H1 (cell line): ENCODE measurements at regions not wholly inside any gene's neighbourhood (a gene's known extent, or its start where the extent isn't known, plus 50 kb on each side); places are given as distances from the start of the nearest gene placed in this dataset.

Experiments used
- CTCF ChIA-PET: fragments of 300-600 bp; sonication (Branson Sonifier 250); formaldehyde crosslinking; loops from one replicate; lab custom pipeline; 2021; ENCODE audit not compliant: partially characterized antibody; lab: Charles Lee
- POLR2A ChIA-PET: fragments of 300-600 bp; sonication (Branson Sonifier 250); formaldehyde crosslinking; loops from one replicate; lab custom pipeline; 2021; ENCODE audit warnings: inconsistent platforms; ENCODE audit not compliant: partially characterized antibody; lab: Charles Lee
- DNase-seq, 2 experiments: peaks; one replicate each; pipeline versions ENCODE4 v3.0.0 to v3.0.0-alpha.2; 2010 to 2022; ENCODE audit warnings: low spot score in 2 of 2, low read depth in 1 of 2, mixed read lengths in 1 of 2
- FAIRE-seq: peaks from 2 replicates; lab custom pipeline; 2011; peaks lifted over from hg19 to GRCh38; lab: Jason Lieb, UNC
- H2AFZ ChIP-seq: 2 replicates; pipeline ENCODE4 v1.8.1; 2012; ENCODE audit warnings: low read length, inconsistent platforms
- H2AK5ac ChIP-seq: 2 replicates; pipeline ENCODE4 v1.6.1; 2013; ENCODE audit warnings: low read depth, low read length
- H2BK120ac ChIP-seq: replicated peaks from 2 replicates; pipeline ENCODE3; 2013; ENCODE audit warnings: low read depth, low read length, inconsistent platforms
- H2BK12ac ChIP-seq: 2 replicates; pipeline ENCODE4 v1.6.1; 2013; ENCODE audit warnings: low read depth, low read length
- H2BK15ac ChIP-seq: 2 replicates; pipeline ENCODE4 v1.6.1; 2013; ENCODE audit warnings: low read length
- H2BK20ac ChIP-seq: 2 replicates; pipeline ENCODE4 v1.6.1; 2013; ENCODE audit warnings: low read length
- H2BK5ac ChIP-seq: 2 replicates; pipeline ENCODE4 v1.6.1; 2013; ENCODE audit warnings: low read depth, low read length
- H3K14ac ChIP-seq: 2 replicates; pipeline ENCODE4 v1.6.1; 2013; ENCODE audit warnings: inconsistent platforms; ENCODE audit not compliant: insufficient read length
- H3K18ac ChIP-seq: 2 replicates; pipeline ENCODE4 v1.6.1; 2013; ENCODE audit warnings: low read length; ENCODE audit errors: extremely low read depth
- H3K23ac ChIP-seq: 2 replicates; pipeline ENCODE4 v1.6.1; 2013; ENCODE audit warnings: inconsistent platforms; ENCODE audit not compliant: insufficient read length
- H3K23me2 ChIP-seq: 2 replicates; pipeline ENCODE4 v1.6.1; 2013; ENCODE audit warnings: low read depth, low read length
- H3K27ac ChIP-seq: 2 replicates; pipeline ENCODE4 v1.6.1; 2011; ENCODE audit warnings: low read depth, low read length, inconsistent platforms
- H3K27me3 ChIP-seq, 4 experiments: replicated peaks in 1 of 4; 1 replicate in 1 of 4; 2 replicates in 3 of 4; pipeline versions ENCODE4 v1.6.1 to v1.8.1; 2011 to 2013; ENCODE audit warnings: low read length in 3 of 4, mild to moderate bottlenecking in 3 of 4, inconsistent platforms in 2 of 4, mixed read lengths in 2 of 4, moderate library complexity in 1 of 4; ENCODE audit not compliant: control insufficient read depth in 3 of 4, insufficient read depth in 3 of 4; ENCODE audit errors: extremely low read depth in 1 of 4
- H3K36me3 ChIP-seq, 4 experiments: 2 replicates each; pipeline versions ENCODE4 v1.6.1 to v1.8.1; 2011 to 2013; ENCODE audit warnings: mild to moderate bottlenecking in 4 of 4, low read length in 3 of 4, moderate library complexity in 2 of 4, control low read depth in 1 of 4, inconsistent platforms in 1 of 4; ENCODE audit not compliant: insufficient read depth in 4 of 4, control insufficient read depth in 2 of 4
- H3K4ac ChIP-seq: replicated peaks from 2 replicates; pipeline ENCODE3; 2013; ENCODE audit warnings: low read length, low read depth, mixed read lengths, inconsistent platforms; ENCODE audit not compliant: insufficient read length
- H3K4me1 ChIP-seq, 4 experiments: replicated peaks in 1 of 4; 1 replicate in 1 of 4; 2 replicates in 3 of 4; pipeline versions ENCODE4 v1.6.1 to v1.8.1; 2011 to 2013; ENCODE audit warnings: low read length in 3 of 4, inconsistent platforms in 2 of 4, mixed read lengths in 1 of 4; ENCODE audit not compliant: insufficient read depth in 4 of 4, control insufficient read depth in 3 of 4
- H3K4me2 ChIP-seq, 2 experiments: 2 replicates each; pipeline versions ENCODE4 v1.6.1 to v1.8.1; 2011 to 2013; ENCODE audit warnings: low read depth in 2 of 2, low read length in 2 of 2, control low read depth in 1 of 2, inconsistent platforms in 1 of 2, mild to moderate bottlenecking in 1 of 2; ENCODE audit not compliant: insufficient read depth in 1 of 2
- H3K4me3 ChIP-seq, 4 experiments: fragments of 200-600, 300-600 bp in 1 of 4; sonication (generic), shearing (Covaris generic), sonication (Bioruptor Twin) in 1 of 4; 2 replicates each; pipeline versions ENCODE4 v1.5.1 to v1.8.1; 2011 to 2016; ENCODE audit warnings: low read length in 4 of 4, low read depth in 3 of 4, control low read depth in 2 of 4, inconsistent platforms in 2 of 4, mild to moderate bottlenecking in 2 of 4, mixed read lengths in 1 of 4, moderate library complexity in 1 of 4; ENCODE audit not compliant: insufficient read depth in 2 of 4; ENCODE audit errors: extremely low read depth in 1 of 4
- H3K56ac ChIP-seq: replicated peaks from 2 replicates; pipeline ENCODE3; 2013; ENCODE audit warnings: low read depth, mild to moderate bottlenecking, mixed read lengths, low read length, inconsistent platforms; ENCODE audit not compliant: insufficient read length
- H3K79me1 ChIP-seq: 2 replicates; pipeline ENCODE4 v1.6.1; 2013; ENCODE audit warnings: low read depth, low read length, control low read depth
- H3K79me2 ChIP-seq, 2 experiments: 2 replicates each; pipeline versions ENCODE4 v1.6.1 to v1.8.1; 2012 to 2013; ENCODE audit warnings: low read length in 2 of 2, mild to moderate bottlenecking in 2 of 2, inconsistent platforms in 1 of 2; ENCODE audit not compliant: insufficient read depth in 2 of 2, control insufficient read depth in 1 of 2
- H3K9ac ChIP-seq, 4 experiments: replicated peaks in 1 of 4; 1 replicate in 1 of 4; 2 replicates in 3 of 4; pipeline versions ENCODE4 v1.6.1 to v1.8.1; 2011 to 2013; ENCODE audit warnings: low read depth in 3 of 4, low read length in 3 of 4, control low read depth in 2 of 4, mild to moderate bottlenecking in 2 of 4, moderate library complexity in 2 of 4, inconsistent platforms in 1 of 4; ENCODE audit errors: extremely low read depth in 1 of 4
- H3K9me3 ChIP-seq, 2 experiments: 2 replicates each; pipeline versions ENCODE4 v1.6.1 to v1.8.1; 2012 to 2013; ENCODE audit warnings: mild to moderate bottlenecking in 2 of 2, moderate library complexity in 2 of 2, control low read depth in 1 of 2, inconsistent platforms in 1 of 2, low read depth in 1 of 2, low read length in 1 of 2, mixed read lengths in 1 of 2; ENCODE audit not compliant: insufficient read depth in 2 of 2
- H4K20me1 ChIP-seq, 2 experiments: replicated peaks in 1 of 2; 2 replicates each; pipeline versions ENCODE3 to v1.8.1; 2011 to 2013; ENCODE audit warnings: inconsistent platforms in 2 of 2, low read length in 2 of 2, mild to moderate bottlenecking in 1 of 2; ENCODE audit not compliant: insufficient read depth in 2 of 2, control insufficient read depth in 1 of 2
- H4K5ac ChIP-seq: 2 replicates; pipeline ENCODE4 v1.6.1; 2013; ENCODE audit warnings: low read length, low read depth, mixed read lengths, inconsistent platforms; ENCODE audit not compliant: insufficient read length
- H4K8ac ChIP-seq: 2 replicates; pipeline ENCODE4 v1.8.0; 2013; ENCODE audit warnings: mild to moderate bottlenecking, moderate library complexity, low read length, inconsistent platforms; ENCODE audit not compliant: insufficient read depth; ENCODE audit errors: extremely low read depth
- H4K91ac ChIP-seq: replicated peaks from 2 replicates; pipeline ENCODE3; 2013; ENCODE audit warnings: low read length, mixed read lengths, inconsistent platforms; ENCODE audit not compliant: insufficient read length
- BRCA1 ChIP-seq: IDR thresholded peaks from 2 replicates; pipeline ENCODE4 v1.6.1; 2012; ENCODE audit warnings: low read depth, low read length, improper control_type of control experiment
- CEBPB ChIP-seq: IDR thresholded peaks from 2 replicates; pipeline ENCODE4 v1.6.1; 2012; ENCODE audit warnings: low read depth, low read length
- POLR2A ChIP-seq, 2 experiments: IDR thresholded peaks; 1 replicate in 1 of 2; 2 replicates in 1 of 2; pipeline ENCODE4 v1.6.1; 2011; ENCODE audit warnings: low read depth in 2 of 2, low read length in 2 of 2, mild to moderate bottlenecking in 2 of 2; ENCODE audit errors: control extremely low read depth in 1 of 2
- SAP30 ChIP-seq: fragments of 300-600 bp; sonication (generic); IDR thresholded peaks from 2 replicates; pipeline ENCODE4 v1.7.1; 2012; ENCODE audit warnings: low read length, moderate library complexity, mild to moderate bottlenecking, inconsistent platforms; ENCODE audit not compliant: insufficient read depth, insufficient replicate concordance
- SP1 ChIP-seq: IDR thresholded peaks from 2 replicates; pipeline ENCODE4 v1.6.1; 2011; ENCODE audit warnings: low read depth, low read length
- TAF1 ChIP-seq: IDR thresholded peaks from 2 replicates; pipeline ENCODE4 v1.6.1; 2011; ENCODE audit warnings: mild to moderate bottlenecking, low read depth, low read length
- TAF7 ChIP-seq: optimal IDR thresholded peaks from 2 replicates; pipeline ENCODE3; 2011; ENCODE audit warnings: low read depth, mild to moderate bottlenecking, inconsistent platforms, low read length, moderate library complexity, borderline replicate concordance
- TEAD4 ChIP-seq: IDR thresholded peaks from 2 replicates; pipeline ENCODE4 v1.6.1; 2012; ENCODE audit warnings: low read depth, low read length, inconsistent platforms, mixed read lengths
- TF ChIP-seq, protein P1 (sequence below), 3 experiments: IDR thresholded peaks; 1 replicate in 2 of 3; 2 replicates in 1 of 3; pipeline versions ENCODE4 v1.5.1 to v1.6.1; 2011; ENCODE audit warnings: low read length in 3 of 3, mild to moderate bottlenecking in 3 of 3, inconsistent platforms in 2 of 3, low read depth in 1 of 3, moderate library complexity in 1 of 3; ENCODE audit not compliant: insufficient read depth in 1 of 3; ENCODE audit errors: control extremely low read depth in 1 of 3

DNA sequence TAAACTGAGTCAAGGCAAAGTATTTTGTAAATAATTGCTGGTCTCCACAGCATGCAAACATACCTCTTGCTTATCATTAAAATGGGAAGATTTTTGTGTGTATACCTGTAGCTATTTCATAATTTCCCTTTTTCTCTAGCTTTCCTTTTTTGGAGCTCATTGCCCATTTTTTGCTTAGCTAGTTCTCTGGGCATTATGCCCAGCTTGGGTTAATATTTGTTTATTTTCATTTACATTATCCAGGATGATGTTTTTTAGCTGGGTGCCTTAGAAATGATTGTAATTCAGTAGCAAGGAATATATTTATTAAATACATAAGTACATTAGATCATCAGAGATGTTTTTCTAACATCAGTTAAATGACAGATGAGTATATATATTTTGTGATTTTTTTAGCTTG, 1271.7 kb upstream of the GBE1 start:
- no peaks in the 10 kb centered on the region for H3K79me2 ChIP-seq
- ChIA-PET CTCF (no interaction called here), POLR2A (no interaction called here)
- H3K9me3 ChIP-seq, result no peaks in the 10 kb centered on the region; a peak in 1 of 4 replicates
- H3K9ac ChIP-seq, result no peak overlapping the region
- H3K27me3 ChIP-seq, result no peaks in the 10 kb centered on the region
- no peaks in the 10 kb centered on the region for H3K23me2 ChIP-seq
- H4K8ac ChIP-seq, result no peak overlapping the region
- H3K4me1 ChIP-seq, result no peaks in the 10 kb centered on the region
- DNase-seq, result no peak
- no peak overlapping the region for H2AFZ ChIP-seq
- H3K4me3 ChIP-seq, result no peak overlapping the region
- no peak overlapping the region for H3K27ac ChIP-seq
- H2BK5ac ChIP-seq, result no peak overlapping the region
- no peak overlapping the region for H3K4ac ChIP-seq
- no peak overlapping the region for H4K5ac ChIP-seq
- H4K20me1 ChIP-seq, result no peaks in the 10 kb centered on the region
- H2BK15ac ChIP-seq, result no peak overlapping the region
- H3K18ac ChIP-seq, result no peak overlapping the region
- no peak overlapping the region for H3K14ac ChIP-seq
- no peak overlapping the region for H2AK5ac ChIP-seq
- no peak overlapping the region for H4K91ac ChIP-seq
- no peak for TF ChIP-seq BRCA1
- TF ChIP-seq TAF1, result no peak
- no peak for TF ChIP-seq POLR2A (IDR thresholded peaks at IDR 0.05; ENCODE audit: control extremely low read depth in 1 of 2, low read depth in 2 of 2, low read length in 2 of 2)
- no peak for TF ChIP-seq SAP30
- TF ChIP-seq SP1, result no peak
- TF ChIP-seq TAF7, result no peak
- TF ChIP-seq, protein P1, sequence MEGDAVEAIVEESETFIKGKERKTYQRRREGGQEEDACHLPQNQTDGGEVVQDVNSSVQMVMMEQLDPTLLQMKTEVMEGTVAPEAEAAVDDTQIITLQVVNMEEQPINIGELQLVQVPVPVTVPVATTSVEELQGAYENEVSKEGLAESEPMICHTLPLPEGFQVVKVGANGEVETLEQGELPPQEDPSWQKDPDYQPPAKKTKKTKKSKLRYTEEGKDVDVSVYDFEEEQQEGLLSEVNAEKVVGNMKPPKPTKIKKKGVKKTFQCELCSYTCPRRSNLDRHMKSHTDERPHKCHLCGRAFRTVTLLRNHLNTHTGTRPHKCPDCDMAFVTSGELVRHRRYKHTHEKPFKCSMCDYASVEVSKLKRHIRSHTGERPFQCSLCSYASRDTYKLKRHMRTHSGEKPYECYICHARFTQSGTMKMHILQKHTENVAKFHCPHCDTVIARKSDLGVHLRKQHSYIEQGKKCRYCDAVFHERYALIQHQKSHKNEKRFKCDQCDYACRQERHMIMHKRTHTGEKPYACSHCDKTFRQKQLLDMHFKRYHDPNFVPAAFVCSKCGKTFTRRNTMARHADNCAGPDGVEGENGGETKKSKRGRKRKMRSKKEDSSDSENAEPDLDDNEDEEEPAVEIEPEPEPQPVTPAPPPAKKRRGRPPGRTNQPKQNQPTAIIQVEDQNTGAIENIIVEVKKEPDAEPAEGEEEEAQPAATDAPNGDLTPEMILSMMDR (IDR thresholded peaks at IDR 0.05; ENCODE audit: control extremely low read depth in 1 of 3, insufficient read depth in 1 of 3, low read depth in 1 of 3, low read length in 3 of 3), result no peak
- TF ChIP-seq TEAD4, result no peak
- TF ChIP-seq CEBPB, result no peak
- H3K4me2 ChIP-seq, result no peak overlapping the region
- no peaks in the 10 kb centered on the region for H3K79me1 ChIP-seq
- no peak for FAIRE-seq
- no peaks in the 10 kb centered on the region for H3K36me3 ChIP-seq
- H2BK20ac ChIP-seq, result no peak overlapping the region
- no peak overlapping the region for H3K23ac ChIP-seq
- no peak overlapping the region for H3K56ac ChIP-seq
- H2BK12ac ChIP-seq, result no peak overlapping the region
- no peak overlapping the region for H2BK120ac ChIP-seq
